ENCODE measurements at regions not wholly inside any gene's neighbourhood (a gene's known extent, or its start where the extent isn't known, plus 50 kb on each side); places are given as distances from the start of the nearest gene placed in this dataset.

GRCh38 chr18:5732318-5732717 lies 163.0 kb downstream of the TMEM200C start:
- H3K27me3 Mint-ChIP-seq (ENCODE audit: low read depth) = peaks cover 4% of the 10 kb centered on the region
- H3K9me3 Mint-ChIP-seq = no peaks in the 10 kb centered on the region
- no peak for TF ChIP-seq CTCF (IDR thresholded peaks at IDR 0.05; ENCODE audit: unreplicated experiment in 3 of 3)
- H3K4me3 Mint-ChIP-seq = no peak overlapping the region
- no peaks in the 10 kb centered on the region for H3K4me1 Mint-ChIP-seq
- no peak overlapping the region for H3K27ac Mint-ChIP-seq
- no peaks in the 10 kb centered on the region for H3K36me3 Mint-ChIP-seq (ENCODE audit: low read depth)

DNA sequence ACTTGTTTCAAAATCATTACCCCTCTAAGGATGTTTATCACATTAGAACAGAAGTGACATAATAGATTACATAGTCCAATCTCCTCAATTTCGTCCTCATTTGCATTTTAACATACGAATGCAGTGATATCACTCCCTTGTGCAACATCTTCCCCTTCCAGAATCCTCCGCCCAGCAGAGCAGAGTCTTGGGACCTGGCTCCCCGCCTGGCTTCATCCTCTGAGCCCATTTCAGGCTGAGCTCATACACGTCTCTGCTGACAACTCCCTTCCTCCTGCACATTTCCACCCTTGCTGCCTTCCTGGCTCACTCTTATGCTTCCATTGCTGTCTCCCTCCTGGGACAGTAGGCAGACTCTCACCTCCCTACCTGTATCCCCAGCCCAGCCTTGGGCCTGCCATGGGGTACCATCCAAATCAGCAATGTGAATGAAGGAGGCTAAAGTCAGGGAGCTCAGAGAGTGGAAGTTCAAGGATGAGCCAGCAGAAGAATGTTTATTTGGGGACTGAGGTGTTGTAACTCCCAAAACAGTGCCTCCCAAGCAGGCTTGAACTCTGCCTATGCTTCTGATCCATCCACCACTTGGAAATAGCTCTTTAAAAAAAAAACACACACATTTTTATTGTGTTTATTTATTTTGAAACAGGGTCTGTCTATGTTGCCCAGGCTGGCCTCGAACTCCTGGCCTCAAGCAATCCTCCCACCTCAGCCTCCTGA lies 165.2 kb downstream of the TMEM200C start:
- no peak overlapping the region for H3K4me3 Mint-ChIP-seq
- TF ChIP-seq CTCF (IDR thresholded peaks at IDR 0.05; ENCODE audit: unreplicated experiment in 3 of 3) = no peak
- H3K4me1 Mint-ChIP-seq = no peaks in the 10 kb centered on the region
- H3K36me3 Mint-ChIP-seq (ENCODE audit: low read depth) = no peaks in the 10 kb centered on the region
- peaks cover 4% of the 10 kb centered on the region for H3K27me3 Mint-ChIP-seq (ENCODE audit: low read depth)
- H3K27ac Mint-ChIP-seq = no peak overlapping the region
- H3K9me3 Mint-ChIP-seq = no peaks in the 10 kb centered on the region

- Mint-ChIP-seq H3K4me1 (no peaks in the 10 kb centered on the region), H3K36me3 (ENCODE audit: low read depth) (no peaks in the 10 kb centered on the region), H3K9me3 (no peaks in the 10 kb centered on the region), H3K27me3 (ENCODE audit: low read depth) (peaks cover 4% of the 10 kb centered on the region), H3K27ac (no peak overlapping the region), H3K4me3 (no peak overlapping the region)
- TF ChIP-seq CTCF (IDR thresholded peaks at IDR 0.05; ENCODE audit: unreplicated experiment in 3 of 3) = no peak
Measured at GRCh38 chr18:5728531-5728930, 166.8 kb downstream of the TMEM200C start.

DNA sequence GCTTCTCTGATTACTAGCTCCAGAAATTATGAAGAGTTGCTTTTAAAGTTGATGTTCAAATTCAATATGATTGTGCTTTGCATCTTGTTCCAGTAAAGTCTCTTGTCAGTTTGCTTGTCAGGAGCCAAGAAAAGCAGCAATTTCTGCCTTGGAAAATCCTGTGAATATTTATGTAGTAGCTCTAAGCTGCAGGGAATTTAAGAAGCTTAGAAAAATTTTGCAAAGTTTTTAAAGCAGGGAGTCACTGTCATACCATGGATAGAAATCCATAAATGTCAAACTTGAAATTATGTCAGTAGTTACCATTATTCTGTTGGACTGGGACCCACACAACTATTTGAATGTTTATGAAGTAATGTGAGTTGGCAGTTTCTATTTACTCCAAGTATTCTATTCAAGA lies 169.3 kb downstream of the TMEM200C start:
- H3K27ac Mint-ChIP-seq = no peak overlapping the region
- H3K27me3 Mint-ChIP-seq (ENCODE audit: low read depth) = peaks cover 6% of the 10 kb centered on the region
- no peaks in the 10 kb centered on the region for H3K4me1 Mint-ChIP-seq
- no peak for TF ChIP-seq CTCF (IDR thresholded peaks at IDR 0.05; ENCODE audit: unreplicated experiment in 3 of 3)
- H3K4me3 Mint-ChIP-seq = no peak overlapping the region
- no peaks in the 10 kb centered on the region for H3K36me3 Mint-ChIP-seq (ENCODE audit: low read depth)
- H3K9me3 Mint-ChIP-seq = no peaks in the 10 kb centered on the region

DNA sequence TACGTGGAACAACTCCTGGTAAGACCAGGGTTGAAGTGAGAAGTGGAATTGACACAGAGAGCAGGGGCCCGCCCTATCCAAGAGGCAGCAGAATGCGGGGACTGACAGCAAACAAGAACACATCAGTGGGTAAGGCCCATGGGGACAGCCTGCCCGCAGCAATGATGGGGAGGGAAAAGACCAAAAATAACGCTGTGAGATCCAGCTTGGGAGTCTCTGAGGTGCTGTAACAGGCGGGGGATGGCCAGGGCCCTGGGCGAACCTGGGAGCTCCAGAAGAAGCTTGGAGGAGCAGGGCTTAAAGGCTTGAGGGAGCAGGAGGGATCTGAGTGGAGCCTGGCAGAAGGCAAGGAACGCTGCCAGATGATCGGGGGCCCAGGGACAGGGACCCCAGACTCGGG lies 173.4 kb downstream of the TMEM200C start:
- no peak overlapping the region for H3K4me3 Mint-ChIP-seq
- no peaks in the 10 kb centered on the region for H3K4me1 Mint-ChIP-seq
- no peaks in the 10 kb centered on the region for H3K9me3 Mint-ChIP-seq
- no peak overlapping the region for H3K27ac Mint-ChIP-seq
- peaks cover 6% of the 10 kb centered on the region for H3K27me3 Mint-ChIP-seq (ENCODE audit: low read depth)
- H3K36me3 Mint-ChIP-seq (ENCODE audit: low read depth) = no peaks in the 10 kb centered on the region
- TF ChIP-seq CTCF (IDR thresholded peaks at IDR 0.05; ENCODE audit: unreplicated experiment in 3 of 3) = no peak

- H3K36me3 Mint-ChIP-seq (ENCODE audit: low read depth) = no peaks in the 10 kb centered on the region
- H3K27ac Mint-ChIP-seq = no peak overlapping the region
Measured at GRCh38 chr18:5720132-5720531, 175.2 kb downstream of the TMEM200C start.

More at GRCh38 chr18:5720132-5720531, 175.2 kb downstream of the TMEM200C start:
- Mint-ChIP-seq H3K4me3 (no peak overlapping the region), H3K27me3 (ENCODE audit: low read depth) (peaks cover 6% of the 10 kb centered on the region), H3K9me3 (no peaks in the 10 kb centered on the region), H3K4me1 (no peaks in the 10 kb centered on the region)
- no peak for TF ChIP-seq CTCF (IDR thresholded peaks at IDR 0.05; ENCODE audit: unreplicated experiment in 3 of 3)
